Inflammatory macrophage treated with lipopolysaccharide for 4 hours (primary cell): ENCODE measurements at regions not wholly inside any gene's neighbourhood (a gene's known extent, or its start where the extent isn't known, plus 50 kb on each side); places are given as distances from the start of the nearest gene placed in this dataset.

Experiments
- DNase-seq: peaks from one replicate; pipeline ENCODE4 v3.0.0-alpha.2; 2020

DNA sequence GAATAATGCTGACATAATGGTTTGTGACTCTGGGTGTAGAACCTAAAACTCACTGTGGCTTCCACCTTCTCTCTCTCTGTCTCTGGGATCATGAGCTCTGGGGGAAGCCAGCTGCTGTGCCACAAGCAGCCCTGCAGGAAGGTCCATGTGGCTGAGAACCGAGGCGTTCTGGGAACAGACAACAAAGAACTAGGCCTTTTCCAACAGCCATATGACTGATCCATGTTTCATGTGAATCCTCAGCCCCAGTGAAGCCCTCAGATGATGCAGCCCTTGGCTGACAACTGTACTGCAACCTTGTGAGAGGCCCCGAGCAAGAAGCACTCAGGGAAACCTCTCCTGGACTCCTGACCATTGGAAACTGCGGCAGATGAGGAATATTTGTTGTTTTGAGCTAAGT lies 56.6 kb downstream of the HLA-G start:
- DNase-seq = no peak

GRCh38 chr6:29886701-29887100 lies 55.6 kb upstream of the HLA-A start:
- DNase-seq = no peak

- DNase-seq = peak; percentile 59
Measured at GRCh38 chr6:29887330-29887818, 55.0 kb upstream of the HLA-A start.

GRCh38 chr6:29887819-29888776 lies 54.2 kb upstream of the HLA-A start:
- DNase-seq = peak; percentile 59
